Fibroblast of peridontal ligament (primary cell): ENCODE measurements at regions not wholly inside any gene's neighbourhood (a gene's known extent, or its start where the extent isn't known, plus 50 kb on each side); places are given as distances from the start of the nearest gene placed in this dataset.
A peak's percentile ranks its signal among the peaks of the same experiment; 100 is the strongest.
"Not testable (repeated sequence)": the region's sequence is repeated elsewhere in the genome, so short reads cannot be mapped to it uniquely, and the experiment has no call there.

Experiments used
- DNase-seq: peaks from one replicate; pipeline ENCODE4 v3.0.0-alpha.2; 2010; ENCODE audit errors: extremely low read depth

GRCh38 chr15:45867281-45867680 lies 232.5 kb downstream of the SQOR start:
- DNase-seq: no peak

GRCh38 chr15:45868109-45868691 lies 233.4 kb downstream of the SQOR start:
- no peak for DNase-seq

GRCh38 chr15:45869034-45869668 lies 234.3 kb downstream of the SQOR start:
- no peak for DNase-seq

- no peak for DNase-seq
Measured at GRCh38 chr15:45871121-45871855, 236.5 kb downstream of the SQOR start.

GRCh38 chr15:45873781-45874180 lies 239.0 kb downstream of the SQOR start:
- no peak for DNase-seq

GRCh38 chr15:45874566-45874965 lies 239.7 kb downstream of the SQOR start:
- DNase-seq: not testable (repeated sequence)

GRCh38 chr15:45884289-45884688 lies 249.5 kb downstream of the SQOR start:
- no peak for DNase-seq

GRCh38 chr15:45884755-45885445 lies 250.1 kb downstream of the SQOR start:
- DNase-seq: no peak

- DNase-seq: no peak
Measured at GRCh38 chr15:45885801-45886200, 251.0 kb downstream of the SQOR start.

- no peak for DNase-seq
Measured at GRCh38 chr15:45891766-45892165, 256.9 kb downstream of the SQOR start.

- DNase-seq: no peak
Measured at GRCh38 chr15:45892182-45892581, 257.4 kb downstream of the SQOR start.

GRCh38 chr15:45903283-45903682 lies 268.5 kb downstream of the SQOR start:
- no peak for DNase-seq

GRCh38 chr15:45904019-45904418 lies 269.2 kb downstream of the SQOR start:
- no peak for DNase-seq

- DNase-seq: no peak
Measured at GRCh38 chr15:45906230-45906629, 271.4 kb downstream of the SQOR start.

GRCh38 chr15:45910671-45911070 lies 275.8 kb downstream of the SQOR start:
- no peak for DNase-seq

- DNase-seq: no peak
Measured at GRCh38 chr15:45913451-45913850, 278.6 kb downstream of the SQOR start.

GRCh38 chr15:45914425-45914824 lies 279.6 kb downstream of the SQOR start:
- no peak for DNase-seq

- DNase-seq: no peak
Measured at GRCh38 chr15:45918839-45919238, 284.0 kb downstream of the SQOR start.

GRCh38 chr15:45919806-45920205 lies 285.0 kb downstream of the SQOR start:
- peak; percentile 1 for DNase-seq

- DNase-seq: no peak
Measured at GRCh38 chr15:45921376-45921775, 286.5 kb downstream of the SQOR start.

- no peak for DNase-seq
Measured at GRCh38 chr15:45921978-45922377, 287.1 kb downstream of the SQOR start.

GRCh38 chr15:45941367-45941766 lies 306.5 kb downstream of the SQOR start:
- no peak for DNase-seq

GRCh38 chr15:45943240-45943639 lies 308.4 kb downstream of the SQOR start:
- DNase-seq: no peak
